ENCODE measurements at regions not wholly inside any gene's neighbourhood (a gene's known extent, or its start where the extent isn't known, plus 50 kb on each side); places are given as distances from the start of the nearest gene placed in this dataset.

GRCh38 chr2:33791625-33792024 lies 192.5 kb upstream of the FAM98A start:
- no peak for DNase-seq

GRCh38 chr2:33788044-33788443 lies 188.9 kb upstream of the FAM98A start:
- DNase-seq = no peak

GRCh38 chr2:33786881-33787280 lies 187.8 kb upstream of the FAM98A start:
- DNase-seq = no peak

- no peak for DNase-seq
Observed at GRCh38 chr2:33785201-33786106, 186.4 kb upstream of the FAM98A start.

GRCh38 chr2:33784488-33784887 lies 185.4 kb upstream of the FAM98A start:
- DNase-seq = no peak

- DNase-seq = no peak
Observed at GRCh38 chr2:33782395-33783230, 183.5 kb upstream of the FAM98A start.

- DNase-seq = no peak
Observed at GRCh38 chr2:33777786-33778185, 178.7 kb upstream of the FAM98A start.

- DNase-seq = no peak
Observed at GRCh38 chr2:33775306-33775705, 176.2 kb upstream of the FAM98A start.

- DNase-seq = no peak
Observed at GRCh38 chr2:33770023-33770422, 170.9 kb upstream of the FAM98A start.

GRCh38 chr2:33766175-33766574 lies 167.1 kb upstream of the FAM98A start:
- DNase-seq = no peak

GRCh38 chr2:33765122-33765521 lies 166.0 kb upstream of the FAM98A start:
- peak; percentile 29 for DNase-seq

- DNase-seq = peak; percentile 42
Observed at GRCh38 chr2:33764551-33764950, 165.5 kb upstream of the FAM98A start.

GRCh38 chr2:33763671-33764310 lies 164.7 kb upstream of the FAM98A start:
- DNase-seq = no peak

- DNase-seq = no peak
Observed at GRCh38 chr2:33762636-33763035, 163.5 kb upstream of the FAM98A start.

- no peak for DNase-seq
Observed at GRCh38 chr2:33746208-33746800, 147.2 kb upstream of the FAM98A start.

GRCh38 chr2:33735096-33735495 lies 136.0 kb upstream of the FAM98A start:
- no peak for DNase-seq

- no peak for DNase-seq
Observed at GRCh38 chr2:33730804-33731203, 131.7 kb upstream of the FAM98A start.

- DNase-seq = no peak
Observed at GRCh38 chr2:33730193-33730592, 131.1 kb upstream of the FAM98A start.

GRCh38 chr2:33729353-33729752 lies 130.3 kb upstream of the FAM98A start:
- DNase-seq = no peak

GRCh38 chr2:33728106-33728505 lies 129.0 kb upstream of the FAM98A start:
- DNase-seq = no peak

- no peak for DNase-seq
Observed at GRCh38 chr2:33727361-33728032, 128.4 kb upstream of the FAM98A start.

- DNase-seq = no peak
Observed at GRCh38 chr2:33726415-33726814, 127.3 kb upstream of the FAM98A start.
